Superior temporal gyrus (tissue), 1 donor: ENCODE measurements at regions not wholly inside any gene's neighbourhood (a gene's known extent, or its start where the extent isn't known, plus 50 kb on each side); places are given as distances from the start of the nearest gene placed in this dataset.
A peak's percentile ranks its signal among the peaks of the same experiment; 100 is the strongest.
"Not testable (repeated sequence)": the region's sequence is repeated elsewhere in the genome, so short reads cannot be mapped to it uniquely, and the experiment has no call there.

Experiments
- DNase-seq: peaks from one replicate; pipeline ENCODE4 v3.0.0-alpha.2; 2016; ENCODE audit errors: extremely low spot score

GRCh38 chr11:96779030-96779429 lies 389.2 kb downstream of the JRKL start:
- DNase-seq, result no peak

- DNase-seq, result no peak
Measured at GRCh38 chr11:96781082-96781481, 391.3 kb downstream of the JRKL start.

- DNase-seq, result no peak
Measured at GRCh38 chr11:96782632-96783031, 392.8 kb downstream of the JRKL start.

DNA sequence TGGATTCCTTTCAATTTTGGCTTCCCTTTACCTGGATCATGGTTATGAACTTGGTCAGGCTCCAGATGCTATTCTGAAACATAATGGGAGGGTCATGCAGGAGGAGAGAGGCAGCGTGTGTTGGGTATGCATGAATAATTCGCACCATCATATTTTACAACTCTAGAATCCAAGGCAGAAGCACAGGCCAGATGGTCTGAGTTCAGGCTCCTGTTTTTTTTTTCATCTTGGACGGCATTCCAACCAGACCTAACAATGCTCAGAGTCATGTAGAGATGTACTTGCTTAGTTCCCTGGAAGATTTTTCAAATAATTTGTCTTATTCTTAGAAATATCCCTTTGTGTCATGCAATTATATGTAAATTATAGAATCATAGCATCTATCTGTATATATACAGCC lies 393.5 kb downstream of the JRKL start:
- DNase-seq, result no peak

- DNase-seq, result no peak
Measured at GRCh38 chr11:96785073-96785472, 395.3 kb downstream of the JRKL start.

DNA sequence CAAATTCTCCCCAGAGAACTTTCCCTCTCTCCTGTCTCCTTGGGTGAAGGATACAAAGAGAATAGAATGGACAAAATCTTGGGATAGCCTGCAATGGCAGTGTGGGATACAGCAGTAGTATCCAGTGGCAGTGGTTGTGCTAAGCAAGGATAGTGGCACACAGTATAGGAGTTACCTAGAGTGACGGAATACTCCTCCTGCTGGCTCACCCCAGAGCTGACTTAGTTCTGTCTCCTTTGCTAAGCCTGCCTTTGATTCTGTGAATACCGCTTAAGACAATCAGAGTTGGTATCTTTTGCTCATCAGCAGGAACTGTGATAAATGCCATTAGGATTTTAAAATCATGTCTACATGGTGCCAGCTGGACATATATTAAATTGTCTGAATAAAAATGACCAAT lies 404.3 kb downstream of the JRKL start:
- DNase-seq, result no peak

DNA sequence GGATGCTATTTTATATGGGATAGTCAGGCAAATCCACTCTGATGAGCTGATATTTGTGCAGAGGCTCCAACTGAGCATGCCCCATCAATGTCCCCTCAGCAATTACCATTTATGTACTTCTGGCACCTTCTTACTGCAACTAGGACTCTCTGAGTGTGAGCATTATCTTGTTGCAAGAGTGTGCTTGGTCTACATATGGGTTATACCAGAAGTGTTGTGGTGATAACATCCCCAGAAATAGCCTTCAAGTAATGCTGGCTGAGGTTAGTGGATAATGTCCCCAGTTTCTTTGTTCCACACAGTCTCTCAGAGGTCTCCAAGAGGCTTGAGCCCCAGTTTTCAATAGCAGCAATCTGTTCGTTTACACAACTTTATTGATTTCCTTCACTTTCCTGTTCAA lies 408.6 kb downstream of the JRKL start:
- DNase-seq, result no peak

DNA sequence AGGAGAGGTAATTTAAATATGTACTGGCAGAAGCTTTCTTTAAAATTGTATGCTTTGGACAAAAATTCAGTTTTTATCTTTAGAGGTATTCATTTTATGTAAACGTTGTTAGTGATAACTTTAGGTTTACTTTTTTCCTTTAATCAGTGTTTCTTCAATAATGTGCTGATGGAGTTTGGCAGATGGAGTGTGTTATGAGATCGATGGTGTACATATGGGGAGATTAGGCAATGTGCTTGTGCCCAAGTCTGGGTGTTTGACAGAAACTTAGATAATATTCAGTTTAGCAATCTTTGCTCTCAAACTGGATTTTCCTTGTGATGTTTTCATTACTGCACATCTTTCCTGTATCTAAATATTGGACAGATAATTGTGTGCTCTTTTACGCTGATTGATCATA lies 425.4 kb downstream of the JRKL start:
- DNase-seq, result no peak

- no peak for DNase-seq
Measured at GRCh38 chr11:96817482-96818399, 427.9 kb downstream of the JRKL start.

GRCh38 chr11:96827164-96827563 lies 437.4 kb downstream of the JRKL start:
- DNase-seq, result peak; percentile 53

- no peak for DNase-seq
Measured at GRCh38 chr11:96841792-96842191, 452.0 kb downstream of the JRKL start.

- DNase-seq, result no peak
Measured at GRCh38 chr11:96842731-96843130, 452.9 kb downstream of the JRKL start.

DNA sequence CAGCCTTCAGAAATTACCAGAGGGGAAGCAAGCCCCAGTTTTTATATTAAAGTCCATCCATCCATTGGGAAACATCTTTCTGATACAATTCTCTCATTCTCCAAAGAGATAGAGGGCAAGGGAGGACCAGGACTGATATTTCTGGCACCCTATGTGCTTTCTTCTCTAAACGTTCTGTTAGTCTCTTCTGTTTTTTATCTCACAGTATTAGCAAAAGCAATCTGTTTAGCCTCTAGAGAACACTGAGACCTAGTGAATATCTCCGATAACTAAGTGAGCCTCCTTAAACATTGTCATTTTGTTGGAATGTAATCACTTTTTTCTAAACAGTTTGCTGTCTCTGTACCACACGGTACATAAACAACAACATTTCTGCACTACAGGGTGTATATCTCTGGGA lies 464.6 kb downstream of the JRKL start:
- no peak for DNase-seq

DNA sequence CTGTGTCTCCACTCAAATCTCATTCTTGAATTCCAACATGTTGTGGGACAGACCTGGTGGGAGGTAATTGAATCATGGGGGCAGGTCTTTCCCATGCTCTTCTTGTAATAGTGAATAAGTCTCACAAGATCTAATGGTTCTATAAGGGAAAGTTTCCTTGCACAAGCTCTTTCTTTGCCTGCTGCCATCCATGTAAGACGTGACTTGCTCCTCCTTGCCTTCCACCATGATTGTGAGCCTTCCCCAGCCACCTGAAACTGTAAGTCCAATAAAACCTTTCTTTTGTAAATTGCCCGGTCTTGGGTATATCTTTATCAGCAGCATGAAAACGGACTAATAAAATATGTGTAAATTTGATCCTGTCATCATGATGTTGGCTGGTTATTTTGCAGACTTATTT lies 471.9 kb downstream of the JRKL start:
- not testable (repeated sequence) for DNase-seq

- DNase-seq, result no peak
Measured at GRCh38 chr11:96863520-96863919, 473.7 kb downstream of the JRKL start.

DNA sequence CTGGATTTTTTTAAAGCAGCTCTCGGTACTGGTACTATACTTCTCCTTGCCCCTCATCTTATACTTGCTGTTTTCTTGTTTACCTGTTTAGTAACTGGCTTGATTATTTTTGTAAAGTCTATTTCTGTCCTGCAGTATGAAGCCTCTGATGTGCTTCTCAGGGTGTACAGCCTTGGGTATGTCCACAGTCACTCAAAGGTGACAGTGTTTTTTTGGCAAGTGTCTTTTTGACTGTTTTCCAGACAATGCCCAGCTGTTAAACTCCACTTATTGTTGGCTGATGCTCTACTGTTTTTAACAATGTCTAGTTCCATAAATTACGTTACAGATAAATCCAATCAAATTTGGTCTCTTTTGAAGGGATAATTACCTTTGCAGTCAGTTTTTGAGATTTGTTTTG lies 475.2 kb downstream of the JRKL start:
- DNase-seq, result no peak

DNA sequence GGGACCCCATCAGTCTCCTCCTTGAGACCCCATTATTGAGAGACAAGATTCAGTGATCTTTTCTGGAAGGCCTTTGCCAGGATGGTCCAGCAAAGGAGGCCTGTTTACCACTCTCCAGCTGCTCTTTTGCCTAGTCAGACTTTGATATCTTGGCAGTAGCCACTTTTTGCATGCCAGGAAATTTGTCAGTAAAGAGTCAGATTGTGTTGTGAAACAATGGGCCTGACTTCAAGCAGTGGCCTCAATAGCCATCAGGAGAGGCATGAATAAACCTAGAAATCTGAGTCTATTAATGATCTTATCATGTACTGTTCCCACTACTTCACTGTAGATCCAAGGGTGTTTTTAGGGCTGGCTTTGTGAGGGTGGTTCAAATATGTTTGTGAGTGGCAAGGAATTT lies 479.4 kb downstream of the JRKL start:
- DNase-seq, result no peak

GRCh38 chr11:96875712-96876111 lies 485.9 kb downstream of the JRKL start:
- no peak for DNase-seq

- DNase-seq, result no peak
Measured at GRCh38 chr11:96878299-96879051, 488.7 kb downstream of the JRKL start.

DNA sequence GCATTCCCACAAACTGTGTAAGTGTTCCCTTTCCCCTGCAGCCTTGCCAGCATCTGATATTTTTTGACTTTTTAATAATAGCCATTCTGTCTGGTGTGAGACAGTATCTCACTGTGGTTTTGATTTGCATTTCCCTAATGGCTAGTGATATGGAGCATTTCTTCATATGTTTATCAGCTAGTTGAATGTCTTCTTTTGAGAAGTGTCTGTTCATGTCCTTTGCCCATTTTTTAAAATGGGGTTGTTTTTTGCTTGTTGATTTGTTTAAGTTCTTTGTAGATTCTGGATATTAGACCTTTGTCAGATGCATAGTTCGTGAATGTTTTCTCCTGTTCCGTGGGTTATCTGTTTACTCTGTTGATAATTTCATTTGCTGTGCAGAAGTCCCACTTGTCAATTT lies 492.8 kb downstream of the JRKL start:
- not testable (repeated sequence) for DNase-seq

DNA sequence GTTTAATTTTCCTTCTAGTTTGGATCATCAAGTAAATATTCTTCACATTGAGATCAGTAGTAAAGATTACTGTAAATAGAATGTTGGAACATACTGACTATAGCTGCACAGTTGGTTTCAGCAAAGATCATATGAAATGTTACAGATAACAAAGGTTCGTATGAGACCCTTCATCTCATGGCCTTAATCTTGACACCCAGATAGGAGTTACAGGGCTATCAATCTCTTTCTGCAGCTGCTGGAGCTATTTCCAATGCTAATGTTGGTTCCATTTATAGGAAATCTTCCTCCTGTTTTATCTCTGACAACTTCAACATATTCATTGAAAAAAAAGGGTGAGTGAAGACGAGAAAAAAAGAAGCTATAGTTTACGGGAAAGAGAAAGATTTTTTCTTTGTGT lies 495.6 kb downstream of the JRKL start:
- DNase-seq, result no peak

DNA sequence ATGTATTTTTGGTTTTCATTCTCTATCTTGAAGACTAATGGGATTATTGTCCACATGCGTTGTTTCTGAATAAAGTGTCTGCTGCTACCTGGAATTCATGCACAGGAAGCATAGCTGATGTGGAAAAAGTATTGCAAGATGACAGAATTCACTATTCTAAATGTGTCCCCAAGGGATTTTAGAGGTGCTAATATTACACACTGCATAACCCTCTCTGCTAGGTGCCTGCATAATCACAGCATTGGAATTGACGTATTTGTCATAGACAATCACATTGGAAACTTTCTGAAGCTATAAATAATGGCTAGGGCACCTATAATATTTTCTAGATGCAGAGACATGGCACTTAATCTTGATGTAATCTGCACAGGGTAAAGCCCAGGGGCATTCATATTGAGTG lies 496.1 kb downstream of the JRKL start:
- no peak for DNase-seq

DNA sequence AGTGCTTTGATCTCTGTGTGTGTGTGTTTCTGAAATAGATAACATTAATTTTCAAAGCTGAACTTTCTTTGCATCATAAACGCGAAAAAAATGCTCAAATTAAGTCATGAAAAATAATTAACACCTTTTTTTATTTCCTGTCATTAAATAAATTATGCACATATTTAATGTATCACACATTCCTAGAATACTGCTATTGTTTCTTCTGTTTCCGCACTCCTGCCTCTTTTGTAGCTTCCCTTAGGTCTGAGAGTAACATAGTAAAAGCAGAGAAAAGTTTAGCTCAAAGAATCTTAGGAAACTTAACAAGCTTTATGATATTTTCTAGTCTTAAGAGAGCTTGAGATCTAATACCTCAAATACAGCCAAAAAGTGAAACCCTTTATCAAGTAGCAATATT lies 504.2 kb downstream of the JRKL start:
- DNase-seq, result no peak
